ENCODE measurements at regions not wholly inside any gene's neighbourhood (a gene's known extent, or its start where the extent isn't known, plus 50 kb on each side); places are given as distances from the start of the nearest gene placed in this dataset.
A peak's percentile ranks its signal among the peaks of the same experiment; 100 is the strongest.
"Not testable (repeated sequence)": the region's sequence is repeated elsewhere in the genome, so short reads cannot be mapped to it uniquely, and the experiment has no call there.

DNA sequence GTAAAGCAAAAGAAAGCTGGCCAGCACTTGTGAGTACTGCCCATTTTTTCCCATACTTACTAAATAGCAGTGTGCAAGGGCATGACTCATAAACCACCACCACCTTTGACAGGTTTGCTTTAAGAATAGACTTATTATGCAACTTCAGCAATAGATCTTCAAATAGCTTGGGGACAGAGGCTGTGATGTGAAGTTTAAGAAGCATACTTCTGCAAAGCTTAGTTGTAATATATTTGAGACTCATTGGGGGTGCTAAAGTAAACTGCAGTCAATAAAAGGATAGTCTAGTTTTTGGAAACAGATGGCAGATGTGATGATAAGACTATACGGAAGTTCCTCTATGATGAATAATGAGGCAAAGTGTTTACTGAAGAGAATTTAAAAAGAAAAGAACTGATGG, 210.0 kb downstream of the PLA2G4A start:
- DNase-seq: no peak

- DNase-seq: no peak
These were observed 212.4 kb downstream of the PLA2G4A start for GRCh38 chr1:187041104-187041503.

GRCh38 chr1:187042538-187042937, 213.8 kb downstream of the PLA2G4A start:
- peak; percentile 31 for DNase-seq

GRCh38 chr1:187043433-187043832, 214.7 kb downstream of the PLA2G4A start:
- not testable (repeated sequence) for DNase-seq

DNA sequence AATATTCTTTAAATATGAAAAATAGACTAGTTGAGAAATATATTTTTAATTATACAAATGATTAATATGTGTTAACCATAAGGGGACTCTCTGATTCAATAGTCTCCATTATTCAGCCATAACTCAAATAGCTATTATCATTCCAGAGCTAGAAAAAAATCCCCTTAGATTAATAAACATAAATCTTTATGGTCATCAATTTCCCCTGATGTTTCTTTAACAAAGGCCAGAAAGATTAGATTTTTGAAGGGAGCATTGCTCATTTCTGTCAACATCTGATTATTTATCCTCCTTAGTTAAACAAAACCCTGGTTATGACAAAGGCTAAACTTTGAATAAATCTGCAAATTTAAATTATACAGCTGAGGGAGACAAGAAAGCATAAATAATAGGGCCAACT, 215.7 kb downstream of the PLA2G4A start:
- DNase-seq: no peak

DNA sequence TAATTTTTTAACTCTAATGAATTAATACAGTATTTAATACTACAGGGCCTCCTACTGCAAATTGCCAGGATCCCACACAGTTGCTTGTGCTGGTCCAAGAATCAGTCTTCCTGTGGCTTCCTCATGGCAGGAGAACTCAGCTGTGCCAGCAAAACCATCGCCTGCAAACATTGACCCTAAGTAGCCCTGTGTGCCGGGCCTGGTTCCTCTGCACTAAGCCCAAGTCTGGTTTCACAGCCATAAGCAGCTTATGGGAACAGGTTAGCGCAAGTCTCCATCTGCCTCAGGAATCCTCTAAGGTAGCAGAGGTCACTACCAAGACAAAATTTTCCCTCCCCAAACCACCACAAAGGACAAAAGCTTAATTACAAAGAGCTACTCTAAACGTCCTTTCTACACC, 216.6 kb downstream of the PLA2G4A start:
- DNase-seq: no peak

DNA sequence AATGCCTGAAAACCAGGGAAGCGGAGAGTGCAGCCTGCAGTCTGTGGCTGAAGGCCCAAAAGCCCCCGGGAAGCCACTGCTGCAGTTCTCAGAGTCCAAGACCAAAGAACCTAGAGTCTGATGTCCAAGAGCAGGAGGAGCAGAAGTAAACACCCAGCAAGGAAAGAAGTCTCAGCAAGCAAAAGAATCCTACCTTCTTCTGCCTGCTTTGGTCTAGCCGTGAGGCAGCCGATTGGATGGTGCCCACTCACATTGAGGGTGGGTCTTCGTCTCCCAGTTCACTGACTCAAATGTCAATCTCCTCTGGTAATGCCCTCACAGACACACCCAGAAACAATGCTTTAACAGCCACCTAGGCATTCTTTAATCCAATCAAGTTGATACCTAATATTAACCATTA, 217.5 kb downstream of the PLA2G4A start:
- no peak for DNase-seq

- no peak for DNase-seq
These were observed 218.5 kb downstream of the PLA2G4A start for GRCh38 chr1:187047298-187047697.

- peak; percentile 37 for DNase-seq
These were observed 223.0 kb downstream of the PLA2G4A start for GRCh38 chr1:187051618-187052232.

GRCh38 chr1:187053876-187054275, 225.1 kb downstream of the PLA2G4A start:
- DNase-seq: no peak

- no peak for DNase-seq
These were observed 226.4 kb downstream of the PLA2G4A start for GRCh38 chr1:187054862-187055757.

DNA sequence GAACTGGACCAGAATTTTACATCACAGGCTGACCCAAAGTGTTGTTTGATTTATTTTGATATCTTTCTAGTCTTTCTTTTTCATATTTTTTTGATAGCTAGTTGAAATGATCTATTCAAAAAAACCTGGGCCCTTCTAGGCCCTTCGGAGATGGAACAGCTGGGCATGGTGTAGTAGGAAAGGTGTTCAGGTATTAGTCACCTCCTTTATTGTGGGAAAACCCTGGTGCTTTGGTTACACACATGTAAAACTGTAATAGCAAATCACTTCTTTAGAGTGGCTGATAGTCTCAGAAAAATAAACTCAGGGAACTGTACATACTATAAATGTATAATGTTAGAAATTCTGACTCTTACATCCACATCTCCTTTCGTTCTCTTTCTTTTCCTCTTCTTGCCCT, 234.5 kb downstream of the PLA2G4A start:
- no peak for DNase-seq

GRCh38 chr1:187067160-187067559, 238.4 kb downstream of the PLA2G4A start:
- no peak for DNase-seq

DNA sequence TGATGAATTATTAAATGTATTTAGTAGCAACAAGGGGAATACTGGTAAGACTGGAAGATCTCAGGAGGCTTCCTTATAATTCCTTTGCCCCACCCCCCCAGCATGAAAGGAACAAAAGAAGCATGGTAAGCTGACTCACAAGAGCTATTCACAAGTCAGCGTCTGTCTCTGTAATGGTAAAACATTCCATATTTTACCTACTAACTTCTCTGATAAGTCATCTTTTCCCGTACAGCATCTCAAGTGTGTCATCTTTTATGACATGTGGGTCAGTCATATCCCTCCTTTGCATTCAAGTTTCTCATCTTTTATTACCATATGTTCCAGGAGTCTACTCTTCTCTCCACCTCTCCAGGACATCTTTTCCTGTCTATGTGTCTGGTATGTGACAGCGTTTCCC, 241.3 kb downstream of the PLA2G4A start:
- peak; percentile 4 for DNase-seq

GRCh38 chr1:187072262-187073034, 243.7 kb downstream of the PLA2G4A start:
- DNase-seq: not testable (repeated sequence)

GRCh38 chr1:187073035-187073560, 244.3 kb downstream of the PLA2G4A start:
- DNase-seq: not testable (repeated sequence)

GRCh38 chr1:187073634-187074245, 245.0 kb downstream of the PLA2G4A start:
- not testable (repeated sequence) for DNase-seq

DNA sequence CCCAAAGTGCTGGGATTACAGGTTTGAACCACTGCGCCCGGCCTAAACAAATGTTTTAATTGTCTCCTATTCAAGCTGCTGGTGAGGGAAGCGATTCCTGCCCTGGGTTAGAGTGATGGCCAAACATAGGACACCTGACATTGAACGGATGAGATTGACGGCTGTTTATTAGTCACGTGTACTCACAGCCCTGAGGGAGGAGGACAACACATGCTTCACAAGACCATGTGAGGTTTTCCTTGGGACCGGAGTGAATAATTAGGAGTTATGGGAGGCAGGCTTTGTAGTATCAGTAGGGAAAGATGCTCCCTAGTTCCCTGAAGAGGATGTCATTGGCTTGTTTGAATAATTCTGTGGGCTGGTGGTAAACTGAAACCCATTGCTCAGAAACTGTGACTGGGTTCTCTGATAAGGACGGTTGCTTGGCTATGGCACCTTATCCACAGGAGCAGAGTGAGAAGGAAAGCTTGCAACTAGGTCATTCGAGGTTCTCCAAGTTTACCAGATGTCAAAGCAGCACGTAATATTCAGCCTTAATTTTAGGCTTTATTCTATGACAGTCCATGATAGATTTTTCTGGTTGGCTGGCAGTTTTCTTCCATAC, 245.8 kb downstream of the PLA2G4A start:
- DNase-seq: no peak

- DNase-seq: no peak
These were observed 248.2 kb downstream of the PLA2G4A start for GRCh38 chr1:187076922-187077321.

DNA sequence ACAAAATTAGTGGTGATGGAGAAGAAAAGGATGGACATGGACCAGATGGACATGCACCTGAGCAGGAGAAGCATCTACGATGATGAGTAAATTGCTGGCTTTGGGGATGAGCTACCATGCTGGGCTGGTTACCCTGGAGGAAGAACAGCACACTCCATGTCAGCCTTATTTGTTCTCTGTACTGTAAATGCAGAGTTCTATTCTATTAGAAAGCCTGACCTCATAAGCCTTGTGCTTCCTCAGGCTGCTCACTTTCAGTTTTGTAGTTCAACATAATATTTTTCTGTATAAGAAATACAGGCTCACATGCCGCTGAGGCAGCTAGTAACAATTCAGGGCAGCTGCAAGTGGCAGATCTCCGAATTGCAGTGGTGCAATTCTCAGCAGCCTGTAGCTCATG, 249.6 kb downstream of the PLA2G4A start:
- DNase-seq: no peak

DNA sequence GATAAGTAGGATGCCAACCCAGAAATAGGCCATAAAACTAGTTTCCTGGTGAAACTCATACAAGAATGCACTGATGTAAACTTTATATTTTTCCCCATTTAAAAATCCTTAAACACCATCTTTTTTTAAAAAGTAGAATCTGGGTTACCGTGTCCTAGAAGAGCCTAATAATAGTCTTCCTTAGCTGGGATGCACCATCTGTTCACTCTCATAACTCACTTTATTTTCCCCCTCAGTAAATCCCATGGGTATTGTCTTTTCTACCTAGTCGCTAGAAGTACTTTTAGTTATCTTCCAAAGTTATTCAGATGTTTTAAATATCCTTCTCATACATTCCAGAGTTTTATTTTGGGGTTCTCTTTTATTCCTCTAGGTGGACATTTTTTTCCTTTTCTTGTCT, 250.2 kb downstream of the PLA2G4A start:
- no peak for DNase-seq

GRCh38 chr1:187079330-187079729, 250.6 kb downstream of the PLA2G4A start:
- no peak for DNase-seq

Measured in fibroblast of skin of back (primary cell).